ENCODE measurements at regions not wholly inside any gene's neighbourhood (a gene's known extent, or its start where the extent isn't known, plus 50 kb on each side); places are given as distances from the start of the nearest gene placed in this dataset.

DNA sequence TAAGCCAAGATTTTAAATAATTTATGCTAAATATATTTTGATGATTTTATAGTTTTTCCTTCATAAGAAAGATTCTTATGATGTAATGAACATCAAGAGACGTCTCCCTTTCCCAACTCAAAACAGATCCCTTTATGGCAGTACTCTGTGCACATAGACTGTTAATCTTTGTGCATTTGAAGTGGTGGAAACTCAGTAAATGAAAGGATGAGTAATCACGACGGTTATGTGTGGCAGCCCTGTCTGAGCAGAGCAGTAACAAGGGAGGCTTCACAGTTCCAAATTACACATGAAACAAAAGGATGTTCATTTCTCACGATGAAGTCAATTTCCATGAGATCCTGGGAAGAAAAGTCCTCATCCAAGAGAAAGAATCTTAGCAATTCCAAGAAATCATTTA lies 498.1 kb downstream of the KLF5 start (continued):
- TF ChIP-seq, protein P1, sequence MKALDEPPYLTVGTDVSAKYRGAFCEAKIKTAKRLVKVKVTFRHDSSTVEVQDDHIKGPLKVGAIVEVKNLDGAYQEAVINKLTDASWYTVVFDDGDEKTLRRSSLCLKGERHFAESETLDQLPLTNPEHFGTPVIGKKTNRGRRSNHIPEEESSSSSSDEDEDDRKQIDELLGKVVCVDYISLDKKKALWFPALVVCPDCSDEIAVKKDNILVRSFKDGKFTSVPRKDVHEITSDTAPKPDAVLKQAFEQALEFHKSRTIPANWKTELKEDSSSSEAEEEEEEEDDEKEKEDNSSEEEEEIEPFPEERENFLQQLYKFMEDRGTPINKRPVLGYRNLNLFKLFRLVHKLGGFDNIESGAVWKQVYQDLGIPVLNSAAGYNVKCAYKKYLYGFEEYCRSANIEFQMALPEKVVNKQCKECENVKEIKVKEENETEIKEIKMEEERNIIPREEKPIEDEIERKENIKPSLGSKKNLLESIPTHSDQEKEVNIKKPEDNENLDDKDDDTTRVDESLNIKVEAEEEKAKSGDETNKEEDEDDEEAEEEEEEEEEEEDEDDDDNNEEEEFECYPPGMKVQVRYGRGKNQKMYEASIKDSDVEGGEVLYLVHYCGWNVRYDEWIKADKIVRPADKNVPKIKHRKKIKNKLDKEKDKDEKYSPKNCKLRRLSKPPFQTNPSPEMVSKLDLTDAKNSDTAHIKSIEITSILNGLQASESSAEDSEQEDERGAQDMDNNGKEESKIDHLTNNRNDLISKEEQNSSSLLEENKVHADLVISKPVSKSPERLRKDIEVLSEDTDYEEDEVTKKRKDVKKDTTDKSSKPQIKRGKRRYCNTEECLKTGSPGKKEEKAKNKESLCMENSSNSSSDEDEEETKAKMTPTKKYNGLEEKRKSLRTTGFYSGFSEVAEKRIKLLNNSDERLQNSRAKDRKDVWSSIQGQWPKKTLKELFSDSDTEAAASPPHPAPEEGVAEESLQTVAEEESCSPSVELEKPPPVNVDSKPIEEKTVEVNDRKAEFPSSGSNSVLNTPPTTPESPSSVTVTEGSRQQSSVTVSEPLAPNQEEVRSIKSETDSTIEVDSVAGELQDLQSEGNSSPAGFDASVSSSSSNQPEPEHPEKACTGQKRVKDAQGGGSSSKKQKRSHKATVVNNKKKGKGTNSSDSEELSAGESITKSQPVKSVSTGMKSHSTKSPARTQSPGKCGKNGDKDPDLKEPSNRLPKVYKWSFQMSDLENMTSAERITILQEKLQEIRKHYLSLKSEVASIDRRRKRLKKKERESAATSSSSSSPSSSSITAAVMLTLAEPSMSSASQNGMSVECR (CRISPR knock-in tag; IDR thresholded peaks at IDR 0.05; ENCODE audit: borderline replicate concordance) = no peak
- TF ChIP-seq, protein P2, sequence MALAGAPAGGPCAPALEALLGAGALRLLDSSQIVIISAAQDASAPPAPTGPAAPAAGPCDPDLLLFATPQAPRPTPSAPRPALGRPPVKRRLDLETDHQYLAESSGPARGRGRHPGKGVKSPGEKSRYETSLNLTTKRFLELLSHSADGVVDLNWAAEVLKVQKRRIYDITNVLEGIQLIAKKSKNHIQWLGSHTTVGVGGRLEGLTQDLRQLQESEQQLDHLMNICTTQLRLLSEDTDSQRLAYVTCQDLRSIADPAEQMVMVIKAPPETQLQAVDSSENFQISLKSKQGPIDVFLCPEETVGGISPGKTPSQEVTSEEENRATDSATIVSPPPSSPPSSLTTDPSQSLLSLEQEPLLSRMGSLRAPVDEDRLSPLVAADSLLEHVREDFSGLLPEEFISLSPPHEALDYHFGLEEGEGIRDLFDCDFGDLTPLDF (CRISPR knock-in tag; IDR thresholded peaks at IDR 0.05) = no peak
- TF ChIP-seq, protein P3, sequence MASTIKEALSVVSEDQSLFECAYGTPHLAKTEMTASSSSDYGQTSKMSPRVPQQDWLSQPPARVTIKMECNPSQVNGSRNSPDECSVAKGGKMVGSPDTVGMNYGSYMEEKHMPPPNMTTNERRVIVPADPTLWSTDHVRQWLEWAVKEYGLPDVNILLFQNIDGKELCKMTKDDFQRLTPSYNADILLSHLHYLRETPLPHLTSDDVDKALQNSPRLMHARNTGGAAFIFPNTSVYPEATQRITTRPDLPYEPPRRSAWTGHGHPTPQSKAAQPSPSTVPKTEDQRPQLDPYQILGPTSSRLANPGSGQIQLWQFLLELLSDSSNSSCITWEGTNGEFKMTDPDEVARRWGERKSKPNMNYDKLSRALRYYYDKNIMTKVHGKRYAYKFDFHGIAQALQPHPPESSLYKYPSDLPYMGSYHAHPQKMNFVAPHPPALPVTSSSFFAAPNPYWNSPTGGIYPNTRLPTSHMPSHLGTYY (CRISPR knock-in tag; IDR thresholded peaks at IDR 0.05) = no peak
- TF ChIP-seq ZNF263 (CRISPR knock-in tag; IDR thresholded peaks at IDR 0.05; ENCODE audit: low read depth) (no peak), TCF7 (CRISPR knock-in tag; IDR thresholded peaks at IDR 0.05; ENCODE audit: low read depth) (no peak), NR1H2 (CRISPR knock-in tag; IDR thresholded peaks at IDR 0.05) (no peak), SMAD3 (CRISPR knock-in tag; IDR thresholded peaks at IDR 0.05; ENCODE audit: borderline replicate concordance) (no peak), GABPB1 (CRISPR knock-in tag; IDR thresholded peaks at IDR 0.05) (no peak), SOX15 (CRISPR knock-in tag; IDR thresholded peaks at IDR 0.05) (no peak)
- TF ChIP-seq, protein P4, sequence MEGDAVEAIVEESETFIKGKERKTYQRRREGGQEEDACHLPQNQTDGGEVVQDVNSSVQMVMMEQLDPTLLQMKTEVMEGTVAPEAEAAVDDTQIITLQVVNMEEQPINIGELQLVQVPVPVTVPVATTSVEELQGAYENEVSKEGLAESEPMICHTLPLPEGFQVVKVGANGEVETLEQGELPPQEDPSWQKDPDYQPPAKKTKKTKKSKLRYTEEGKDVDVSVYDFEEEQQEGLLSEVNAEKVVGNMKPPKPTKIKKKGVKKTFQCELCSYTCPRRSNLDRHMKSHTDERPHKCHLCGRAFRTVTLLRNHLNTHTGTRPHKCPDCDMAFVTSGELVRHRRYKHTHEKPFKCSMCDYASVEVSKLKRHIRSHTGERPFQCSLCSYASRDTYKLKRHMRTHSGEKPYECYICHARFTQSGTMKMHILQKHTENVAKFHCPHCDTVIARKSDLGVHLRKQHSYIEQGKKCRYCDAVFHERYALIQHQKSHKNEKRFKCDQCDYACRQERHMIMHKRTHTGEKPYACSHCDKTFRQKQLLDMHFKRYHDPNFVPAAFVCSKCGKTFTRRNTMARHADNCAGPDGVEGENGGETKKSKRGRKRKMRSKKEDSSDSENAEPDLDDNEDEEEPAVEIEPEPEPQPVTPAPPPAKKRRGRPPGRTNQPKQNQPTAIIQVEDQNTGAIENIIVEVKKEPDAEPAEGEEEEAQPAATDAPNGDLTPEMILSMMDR (IDR thresholded peaks at IDR 0.05) = no peak
- TF ChIP-seq, protein P5, sequence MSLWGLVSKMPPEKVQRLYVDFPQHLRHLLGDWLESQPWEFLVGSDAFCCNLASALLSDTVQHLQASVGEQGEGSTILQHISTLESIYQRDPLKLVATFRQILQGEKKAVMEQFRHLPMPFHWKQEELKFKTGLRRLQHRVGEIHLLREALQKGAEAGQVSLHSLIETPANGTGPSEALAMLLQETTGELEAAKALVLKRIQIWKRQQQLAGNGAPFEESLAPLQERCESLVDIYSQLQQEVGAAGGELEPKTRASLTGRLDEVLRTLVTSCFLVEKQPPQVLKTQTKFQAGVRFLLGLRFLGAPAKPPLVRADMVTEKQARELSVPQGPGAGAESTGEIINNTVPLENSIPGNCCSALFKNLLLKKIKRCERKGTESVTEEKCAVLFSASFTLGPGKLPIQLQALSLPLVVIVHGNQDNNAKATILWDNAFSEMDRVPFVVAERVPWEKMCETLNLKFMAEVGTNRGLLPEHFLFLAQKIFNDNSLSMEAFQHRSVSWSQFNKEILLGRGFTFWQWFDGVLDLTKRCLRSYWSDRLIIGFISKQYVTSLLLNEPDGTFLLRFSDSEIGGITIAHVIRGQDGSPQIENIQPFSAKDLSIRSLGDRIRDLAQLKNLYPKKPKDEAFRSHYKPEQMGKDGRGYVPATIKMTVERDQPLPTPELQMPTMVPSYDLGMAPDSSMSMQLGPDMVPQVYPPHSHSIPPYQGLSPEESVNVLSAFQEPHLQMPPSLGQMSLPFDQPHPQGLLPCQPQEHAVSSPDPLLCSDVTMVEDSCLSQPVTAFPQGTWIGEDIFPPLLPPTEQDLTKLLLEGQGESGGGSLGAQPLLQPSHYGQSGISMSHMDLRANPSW (CRISPR knock-in tag; conservative IDR thresholded peaks at IDR 0.05; ENCODE audit: low read depth) = no peak

DNA sequence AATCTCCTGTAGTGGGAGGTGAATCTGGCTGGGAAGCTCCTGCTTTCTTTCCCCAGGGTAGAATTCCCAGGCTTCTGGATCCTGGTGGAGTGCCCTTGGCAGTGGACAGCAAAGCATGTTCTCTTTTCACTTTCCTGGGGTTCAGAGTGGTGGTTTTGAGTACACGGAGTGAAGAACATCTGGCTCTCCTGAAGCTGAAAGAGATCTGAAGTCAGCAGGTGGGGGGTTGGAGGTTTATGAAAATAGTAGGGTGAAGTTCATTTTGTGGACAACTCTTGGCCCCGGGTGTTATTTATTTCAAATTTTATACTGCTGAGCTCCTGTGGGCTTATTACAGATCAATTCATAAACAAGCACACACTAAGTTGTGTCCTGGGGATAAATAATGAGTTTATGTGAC lies 497.3 kb downstream of the KLF5 start:
- no peak overlapping the region for H3K4me3 Mint-ChIP-seq
- no peak for DNase-seq (ENCODE audit: low spot score)
- POLR2A ChIA-PET = no interaction called here
- no peaks in the 10 kb centered on the region for H3K36me3 Mint-ChIP-seq
- no peak overlapping the region for H3K27ac Mint-ChIP-seq
- H3K4me1 Mint-ChIP-seq = peaks cover 12% of the 10 kb centered on the region
- no peaks in the 10 kb centered on the region for H3K27me3 Mint-ChIP-seq (ENCODE audit: low read depth)
- H3K9me3 Mint-ChIP-seq = peaks cover 12% of the 10 kb centered on the region; the same call in 1 of the 2 replicates
- CTCF ChIA-PET = interaction anchor here (0.6 kb wide), 1 partner anchor 716 kb away, joined by 3 read pairs; no protein-coding TSS in a partner anchor
- ATAC-seq = no peak
- TF ChIP-seq, protein P6, sequence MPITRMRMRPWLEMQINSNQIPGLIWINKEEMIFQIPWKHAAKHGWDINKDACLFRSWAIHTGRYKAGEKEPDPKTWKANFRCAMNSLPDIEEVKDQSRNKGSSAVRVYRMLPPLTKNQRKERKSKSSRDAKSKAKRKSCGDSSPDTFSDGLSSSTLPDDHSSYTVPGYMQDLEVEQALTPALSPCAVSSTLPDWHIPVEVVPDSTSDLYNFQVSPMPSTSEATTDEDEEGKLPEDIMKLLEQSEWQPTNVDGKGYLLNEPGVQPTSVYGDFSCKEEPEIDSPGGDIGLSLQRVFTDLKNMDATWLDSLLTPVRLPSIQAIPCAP (CRISPR knock-in tag; IDR thresholded peaks at IDR 0.05) = no peak
- TF ChIP-seq, protein P7, sequence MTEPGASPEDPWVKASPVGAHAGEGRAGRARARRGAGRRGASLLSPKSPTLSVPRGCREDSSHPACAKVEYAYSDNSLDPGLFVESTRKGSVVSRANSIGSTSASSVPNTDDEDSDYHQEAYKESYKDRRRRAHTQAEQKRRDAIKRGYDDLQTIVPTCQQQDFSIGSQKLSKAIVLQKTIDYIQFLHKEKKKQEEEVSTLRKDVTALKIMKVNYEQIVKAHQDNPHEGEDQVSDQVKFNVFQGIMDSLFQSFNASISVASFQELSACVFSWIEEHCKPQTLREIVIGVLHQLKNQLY (CRISPR knock-in tag; IDR thresholded peaks at IDR 0.05) = no peak
- no peak for TF ChIP-seq GTF2I (CRISPR knock-in tag; conservative IDR thresholded peaks at IDR 0.05)
- TF ChIP-seq ZNF317 (CRISPR knock-in tag; IDR thresholded peaks at IDR 0.05; ENCODE audit: borderline replicate concordance, low read depth) = no peak
- TF ChIP-seq ZNF416 (CRISPR knock-in tag; IDR thresholded peaks at IDR 0.05) = no peak
- no peak for TF ChIP-seq GABPB1 (CRISPR knock-in tag; IDR thresholded peaks at IDR 0.05)
- TF ChIP-seq, protein P8, sequence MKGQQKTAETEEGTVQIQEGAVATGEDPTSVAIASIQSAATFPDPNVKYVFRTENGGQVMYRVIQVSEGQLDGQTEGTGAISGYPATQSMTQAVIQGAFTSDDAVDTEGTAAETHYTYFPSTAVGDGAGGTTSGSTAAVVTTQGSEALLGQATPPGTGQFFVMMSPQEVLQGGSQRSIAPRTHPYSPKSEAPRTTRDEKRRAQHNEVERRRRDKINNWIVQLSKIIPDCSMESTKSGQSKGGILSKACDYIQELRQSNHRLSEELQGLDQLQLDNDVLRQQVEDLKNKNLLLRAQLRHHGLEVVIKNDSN (CRISPR knock-in tag; IDR thresholded peaks at IDR 0.05) = no peak
- TF ChIP-seq EMX1 (CRISPR knock-in tag; IDR thresholded peaks at IDR 0.05) = no peak
- TF ChIP-seq, protein P1 (CRISPR knock-in tag; IDR thresholded peaks at IDR 0.05; ENCODE audit: borderline replicate concordance) = no peak

Measured in WTC11 (cell line).